ENCODE measurements at regions not wholly inside any gene's neighbourhood (a gene's known extent, or its start where the extent isn't known, plus 50 kb on each side); places are given as distances from the start of the nearest gene placed in this dataset.

DNA sequence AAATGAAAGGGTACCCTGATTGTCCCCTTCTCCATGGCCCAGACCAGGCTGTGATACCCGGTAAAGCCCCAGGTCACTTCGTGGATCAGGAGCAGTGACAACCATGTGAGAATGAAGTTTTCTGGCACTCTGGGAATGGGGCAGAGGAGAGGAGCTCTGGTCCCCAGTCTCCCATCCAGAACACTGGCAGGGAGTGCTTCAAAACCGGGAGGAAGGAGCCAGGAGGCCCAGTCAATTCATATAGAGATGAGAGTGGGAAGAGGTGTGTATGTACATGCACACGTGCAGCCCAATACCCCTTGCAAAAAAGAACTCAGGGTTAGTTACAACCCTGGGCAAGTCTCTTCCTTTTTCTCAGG lies 101.4 kb upstream of the TLE3 start (continued):
- TF ChIP-seq, protein P1, sequence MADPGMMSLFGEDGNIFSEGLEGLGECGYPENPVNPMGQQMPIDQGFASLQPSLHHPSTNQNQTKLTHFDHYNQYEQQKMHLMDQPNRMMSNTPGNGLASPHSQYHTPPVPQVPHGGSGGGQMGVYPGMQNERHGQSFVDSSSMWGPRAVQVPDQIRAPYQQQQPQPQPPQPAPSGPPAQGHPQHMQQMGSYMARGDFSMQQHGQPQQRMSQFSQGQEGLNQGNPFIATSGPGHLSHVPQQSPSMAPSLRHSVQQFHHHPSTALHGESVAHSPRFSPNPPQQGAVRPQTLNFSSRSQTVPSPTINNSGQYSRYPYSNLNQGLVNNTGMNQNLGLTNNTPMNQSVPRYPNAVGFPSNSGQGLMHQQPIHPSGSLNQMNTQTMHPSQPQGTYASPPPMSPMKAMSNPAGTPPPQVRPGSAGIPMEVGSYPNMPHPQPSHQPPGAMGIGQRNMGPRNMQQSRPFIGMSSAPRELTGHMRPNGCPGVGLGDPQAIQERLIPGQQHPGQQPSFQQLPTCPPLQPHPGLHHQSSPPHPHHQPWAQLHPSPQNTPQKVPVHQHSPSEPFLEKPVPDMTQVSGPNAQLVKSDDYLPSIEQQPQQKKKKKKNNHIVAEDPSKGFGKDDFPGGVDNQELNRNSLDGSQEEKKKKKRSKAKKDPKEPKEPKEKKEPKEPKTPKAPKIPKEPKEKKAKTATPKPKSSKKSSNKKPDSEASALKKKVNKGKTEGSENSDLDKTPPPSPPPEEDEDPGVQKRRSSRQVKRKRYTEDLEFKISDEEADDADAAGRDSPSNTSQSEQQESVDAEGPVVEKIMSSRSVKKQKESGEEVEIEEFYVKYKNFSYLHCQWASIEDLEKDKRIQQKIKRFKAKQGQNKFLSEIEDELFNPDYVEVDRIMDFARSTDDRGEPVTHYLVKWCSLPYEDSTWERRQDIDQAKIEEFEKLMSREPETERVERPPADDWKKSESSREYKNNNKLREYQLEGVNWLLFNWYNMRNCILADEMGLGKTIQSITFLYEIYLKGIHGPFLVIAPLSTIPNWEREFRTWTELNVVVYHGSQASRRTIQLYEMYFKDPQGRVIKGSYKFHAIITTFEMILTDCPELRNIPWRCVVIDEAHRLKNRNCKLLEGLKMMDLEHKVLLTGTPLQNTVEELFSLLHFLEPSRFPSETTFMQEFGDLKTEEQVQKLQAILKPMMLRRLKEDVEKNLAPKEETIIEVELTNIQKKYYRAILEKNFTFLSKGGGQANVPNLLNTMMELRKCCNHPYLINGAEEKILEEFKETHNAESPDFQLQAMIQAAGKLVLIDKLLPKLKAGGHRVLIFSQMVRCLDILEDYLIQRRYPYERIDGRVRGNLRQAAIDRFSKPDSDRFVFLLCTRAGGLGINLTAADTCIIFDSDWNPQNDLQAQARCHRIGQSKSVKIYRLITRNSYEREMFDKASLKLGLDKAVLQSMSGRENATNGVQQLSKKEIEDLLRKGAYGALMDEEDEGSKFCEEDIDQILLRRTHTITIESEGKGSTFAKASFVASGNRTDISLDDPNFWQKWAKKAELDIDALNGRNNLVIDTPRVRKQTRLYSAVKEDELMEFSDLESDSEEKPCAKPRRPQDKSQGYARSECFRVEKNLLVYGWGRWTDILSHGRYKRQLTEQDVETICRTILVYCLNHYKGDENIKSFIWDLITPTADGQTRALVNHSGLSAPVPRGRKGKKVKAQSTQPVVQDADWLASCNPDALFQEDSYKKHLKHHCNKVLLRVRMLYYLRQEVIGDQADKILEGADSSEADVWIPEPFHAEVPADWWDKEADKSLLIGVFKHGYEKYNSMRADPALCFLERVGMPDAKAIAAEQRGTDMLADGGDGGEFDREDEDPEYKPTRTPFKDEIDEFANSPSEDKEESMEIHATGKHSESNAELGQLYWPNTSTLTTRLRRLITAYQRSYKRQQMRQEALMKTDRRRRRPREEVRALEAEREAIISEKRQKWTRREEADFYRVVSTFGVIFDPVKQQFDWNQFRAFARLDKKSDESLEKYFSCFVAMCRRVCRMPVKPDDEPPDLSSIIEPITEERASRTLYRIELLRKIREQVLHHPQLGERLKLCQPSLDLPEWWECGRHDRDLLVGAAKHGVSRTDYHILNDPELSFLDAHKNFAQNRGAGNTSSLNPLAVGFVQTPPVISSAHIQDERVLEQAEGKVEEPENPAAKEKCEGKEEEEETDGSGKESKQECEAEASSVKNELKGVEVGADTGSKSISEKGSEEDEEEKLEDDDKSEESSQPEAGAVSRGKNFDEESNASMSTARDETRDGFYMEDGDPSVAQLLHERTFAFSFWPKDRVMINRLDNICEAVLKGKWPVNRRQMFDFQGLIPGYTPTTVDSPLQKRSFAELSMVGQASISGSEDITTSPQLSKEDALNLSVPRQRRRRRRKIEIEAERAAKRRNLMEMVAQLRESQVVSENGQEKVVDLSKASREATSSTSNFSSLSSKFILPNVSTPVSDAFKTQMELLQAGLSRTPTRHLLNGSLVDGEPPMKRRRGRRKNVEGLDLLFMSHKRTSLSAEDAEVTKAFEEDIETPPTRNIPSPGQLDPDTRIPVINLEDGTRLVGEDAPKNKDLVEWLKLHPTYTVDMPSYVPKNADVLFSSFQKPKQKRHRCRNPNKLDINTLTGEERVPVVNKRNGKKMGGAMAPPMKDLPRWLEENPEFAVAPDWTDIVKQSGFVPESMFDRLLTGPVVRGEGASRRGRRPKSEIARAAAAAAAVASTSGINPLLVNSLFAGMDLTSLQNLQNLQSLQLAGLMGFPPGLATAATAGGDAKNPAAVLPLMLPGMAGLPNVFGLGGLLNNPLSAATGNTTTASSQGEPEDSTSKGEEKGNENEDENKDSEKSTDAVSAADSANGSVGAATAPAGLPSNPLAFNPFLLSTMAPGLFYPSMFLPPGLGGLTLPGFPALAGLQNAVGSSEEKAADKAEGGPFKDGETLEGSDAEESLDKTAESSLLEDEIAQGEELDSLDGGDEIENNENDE (IDR thresholded peaks at IDR 0.05; ENCODE audit: insufficient replicate concordance, low read length), result no peak
- TF ChIP-seq CHD2 (IDR thresholded peaks at IDR 0.05; ENCODE audit: low read length), result no peak
- TF ChIP-seq SP1 (IDR thresholded peaks at IDR 0.05; ENCODE audit: low read depth, low read length), result no peak

Measured in H1 (cell line).